ENCODE measurements at regions not wholly inside any gene's neighbourhood (a gene's known extent, or its start where the extent isn't known, plus 50 kb on each side); places are given as distances from the start of the nearest gene placed in this dataset.
"Not testable (repeated sequence)": the region's sequence is repeated elsewhere in the genome, so short reads cannot be mapped to it uniquely, and the experiment has no call there.

GRCh38 chr14:66001356-66001755 lies 484.8 kb upstream of the CCDC196 start:
- no peaks in the 10 kb centered on the region for H3K4me1 Mint-ChIP-seq
- ATAC-seq (no peak), DNase-seq (no peak)
- no peak overlapping the region for H3K27ac Mint-ChIP-seq
- H3K4me3 Mint-ChIP-seq = no peak overlapping the region
- peaks cover 17% of the 10 kb centered on the region for H3K9me3 Mint-ChIP-seq
- H3K36me3 Mint-ChIP-seq (ENCODE audit: low read depth) = peaks cover 2% of the 10 kb centered on the region
- H3K27me3 Mint-ChIP-seq = peaks cover 2% of the 10 kb centered on the region

- Mint-ChIP-seq H3K4me1 (no peaks in the 10 kb centered on the region), H3K4me3 (no peak overlapping the region), H3K27me3 (peaks cover 2% of the 10 kb centered on the region), H3K27ac (no peak overlapping the region), H3K36me3 (ENCODE audit: low read depth) (peaks cover 2% of the 10 kb centered on the region), H3K9me3 (peaks cover 17% of the 10 kb centered on the region)
- no peak for DNase-seq
- no peak for ATAC-seq
Observed at GRCh38 chr14:66003082-66003730, 483.0 kb upstream of the CCDC196 start.

- peaks cover 9% of the 10 kb centered on the region for H3K9me3 Mint-ChIP-seq
Observed at GRCh38 chr14:66005900-66006434, 480.2 kb upstream of the CCDC196 start.

GRCh38 chr14:66008631-66009030 lies 477.5 kb upstream of the CCDC196 start:
- Mint-ChIP-seq H3K27me3 (no peaks in the 10 kb centered on the region), H3K36me3 (ENCODE audit: low read depth) (peaks cover 2% of the 10 kb centered on the region), H3K27ac (no peak overlapping the region), H3K4me3 (no peak overlapping the region), H3K4me1 (peaks cover 2% of the 10 kb centered on the region), H3K9me3 (no peaks in the 10 kb centered on the region)
- ATAC-seq (no peak), DNase-seq (no peak)

More at GRCh38 chr14:66005900-66006434, 480.2 kb upstream of the CCDC196 start:
- Mint-ChIP-seq H3K27me3 (peaks cover 2% of the 10 kb centered on the region), H3K4me3 (no peak overlapping the region), H3K27ac (no peak overlapping the region), H3K36me3 (ENCODE audit: low read depth) (peaks cover 2% of the 10 kb centered on the region), H3K4me1 (no peaks in the 10 kb centered on the region)
- no peak for ATAC-seq
- DNase-seq = no peak

- H3K4me3 Mint-ChIP-seq = no peak overlapping the region
- no peaks in the 10 kb centered on the region for H3K9me3 Mint-ChIP-seq
- H3K4me1 Mint-ChIP-seq = peaks cover 2% of the 10 kb centered on the region
- H3K36me3 Mint-ChIP-seq (ENCODE audit: low read depth) = peaks cover 2% of the 10 kb centered on the region
- H3K27ac Mint-ChIP-seq = no peak overlapping the region
- no peak for ATAC-seq
- H3K27me3 Mint-ChIP-seq = no peaks in the 10 kb centered on the region
- DNase-seq = no peak
Observed at GRCh38 chr14:66009089-66009488, 477.1 kb upstream of the CCDC196 start.

GRCh38 chr14:66010695-66011094 lies 475.5 kb upstream of the CCDC196 start:
- Mint-ChIP-seq H3K4me1 (peaks cover 2% of the 10 kb centered on the region), H3K27me3 (no peaks in the 10 kb centered on the region), H3K4me3 (no peak overlapping the region), H3K9me3 (no peaks in the 10 kb centered on the region), H3K27ac (no peak overlapping the region), H3K36me3 (ENCODE audit: low read depth) (no peaks in the 10 kb centered on the region)
- DNase-seq (no peak), ATAC-seq (no peak)

- H3K4me1 Mint-ChIP-seq = peaks cover 2% of the 10 kb centered on the region
- H3K4me3 Mint-ChIP-seq = no peak overlapping the region
- H3K36me3 Mint-ChIP-seq (ENCODE audit: low read depth) = no peaks in the 10 kb centered on the region
- DNase-seq = no peak
- H3K9me3 Mint-ChIP-seq = no peaks in the 10 kb centered on the region
- peaks cover 2% of the 10 kb centered on the region for H3K27me3 Mint-ChIP-seq
- H3K27ac Mint-ChIP-seq = no peak overlapping the region
- ATAC-seq = no peak
Observed at GRCh38 chr14:66011855-66012254, 474.3 kb upstream of the CCDC196 start.

- not testable (repeated sequence) for H3K9me3 Mint-ChIP-seq; H3K4me3 Mint-ChIP-seq; DNase-seq; H3K27me3 Mint-ChIP-seq; H3K27ac Mint-ChIP-seq; ATAC-seq; H3K4me1 Mint-ChIP-seq; H3K36me3 Mint-ChIP-seq (ENCODE audit: low read depth)
Observed at GRCh38 chr14:66013607-66014006, 472.6 kb upstream of the CCDC196 start.

- Mint-ChIP-seq H3K4me3 (no peak overlapping the region), H3K4me1 (peaks cover 2% of the 10 kb centered on the region), H3K36me3 (ENCODE audit: low read depth) (no peaks in the 10 kb centered on the region), H3K27me3 (peaks cover 2% of the 10 kb centered on the region), H3K27ac (no peak overlapping the region), H3K9me3 (no peaks in the 10 kb centered on the region)
- ATAC-seq (no peak), DNase-seq (no peak)
Observed at GRCh38 chr14:66015071-66015780, 470.9 kb upstream of the CCDC196 start.

GRCh38 chr14:66017927-66018326 lies 468.2 kb upstream of the CCDC196 start:
- Mint-ChIP-seq H3K9me3 (no peaks in the 10 kb centered on the region), H3K36me3 (ENCODE audit: low read depth) (no peaks in the 10 kb centered on the region), H3K27ac (no peak overlapping the region), H3K27me3 (peaks cover 2% of the 10 kb centered on the region), H3K4me1 (no peaks in the 10 kb centered on the region), H3K4me3 (no peak overlapping the region)
- DNase-seq (no peak), ATAC-seq (no peak)

- Mint-ChIP-seq H3K36me3 (ENCODE audit: low read depth) (no peaks in the 10 kb centered on the region), H3K27me3 (no peaks in the 10 kb centered on the region), H3K27ac (no peak overlapping the region), H3K9me3 (no peaks in the 10 kb centered on the region), H3K4me1 (no peaks in the 10 kb centered on the region), H3K4me3 (no peak overlapping the region)
- no peak for DNase-seq
- no peak for ATAC-seq
Observed at GRCh38 chr14:66022526-66022925, 463.6 kb upstream of the CCDC196 start.

- no peak for DNase-seq
- no peak overlapping the region for H3K27ac Mint-ChIP-seq
- H3K9me3 Mint-ChIP-seq = peaks cover 5% of the 10 kb centered on the region
- H3K4me3 Mint-ChIP-seq = no peak overlapping the region
- no peaks in the 10 kb centered on the region for H3K4me1 Mint-ChIP-seq
- no peaks in the 10 kb centered on the region for H3K27me3 Mint-ChIP-seq
- H3K36me3 Mint-ChIP-seq (ENCODE audit: low read depth) = no peaks in the 10 kb centered on the region
- no peak for ATAC-seq
Observed at GRCh38 chr14:66025779-66026178, 460.4 kb upstream of the CCDC196 start.

- H3K4me1 Mint-ChIP-seq; DNase-seq; H3K27ac Mint-ChIP-seq; H3K27me3 Mint-ChIP-seq; ATAC-seq; H3K36me3 Mint-ChIP-seq (ENCODE audit: low read depth); H3K4me3 Mint-ChIP-seq: not testable (repeated sequence)
- peaks cover 20% of the 10 kb centered on the region for H3K9me3 Mint-ChIP-seq
Observed at GRCh38 chr14:66031981-66032380, 454.2 kb upstream of the CCDC196 start.

GRCh38 chr14:66032800-66033199 lies 453.4 kb upstream of the CCDC196 start:
- no peak for ATAC-seq
- Mint-ChIP-seq H3K36me3 (ENCODE audit: low read depth) (peaks cover 2% of the 10 kb centered on the region), H3K4me3 (no peak overlapping the region), H3K27ac (no peak overlapping the region), H3K9me3 (peaks cover 20% of the 10 kb centered on the region), H3K27me3 (no peaks in the 10 kb centered on the region), H3K4me1 (no peaks in the 10 kb centered on the region)
- no peak for DNase-seq

- no peak for ATAC-seq
Observed at GRCh38 chr14:66036547-66036946, 449.6 kb upstream of the CCDC196 start.

More at GRCh38 chr14:66036547-66036946, 449.6 kb upstream of the CCDC196 start:
- H3K4me1 Mint-ChIP-seq = no peaks in the 10 kb centered on the region
- H3K36me3 Mint-ChIP-seq (ENCODE audit: low read depth) = peaks cover 2% of the 10 kb centered on the region
- DNase-seq = no peak
- no peak overlapping the region for H3K4me3 Mint-ChIP-seq
- H3K9me3 Mint-ChIP-seq = peaks cover 11% of the 10 kb centered on the region
- H3K27me3 Mint-ChIP-seq = peaks cover 2% of the 10 kb centered on the region
- no peak overlapping the region for H3K27ac Mint-ChIP-seq

Measured in activated naive CD8-positive, alpha-beta T cell treated with anti-CD3 and anti-CD28 coated beads, Interleukin-2, amount 50 U/mL, for 24 hours (primary cell).